Breast epithelium (tissue), 4 donors: ENCODE measurements at regions not wholly inside any gene's neighbourhood (a gene's known extent, or its start where the extent isn't known, plus 50 kb on each side); places are given as distances from the start of the nearest gene placed in this dataset.

Experiments used
- DNase-seq, 2 donors: peaks; one replicate each; pipeline ENCODE4 v3.0.0-alpha.2; 2019; ENCODE audit warnings: low spot score in 2 of 2
- H3K27ac ChIP-seq, 2 donors: fragments of 200-600 bp; sonication (generic) in 1 of 2; one replicate each; pipeline ENCODE4 v1.5.1; 2016 to 2019; ENCODE audit warnings: mild to moderate bottlenecking in 1 of 2
- H3K27me3 ChIP-seq, 2 donors: fragments of 200-600 bp; sonication (generic) in 1 of 2; one replicate each; pipeline versions ENCODE4 v1.5.1 to v1.6.0; 2017 to 2019; ENCODE audit warnings: control low read depth in 1 of 2, mild to moderate bottlenecking in 1 of 2
- H3K36me3 ChIP-seq: fragments of 200-600 bp; one replicate; pipeline ENCODE4 v1.5.1; 2019
- H3K4me1 ChIP-seq, 2 donors: fragments of 200-600 bp; sonication (generic); one replicate each; pipeline ENCODE4 v1.5.1; 2016 to 2019; ENCODE audit warnings: control low read depth in 1 of 2
- H3K4me3 ChIP-seq, 3 donors: fragments of 200-600 bp; sonication (generic); 1 replicate in 2 of 3; 2 replicates in 1 of 3; pipeline ENCODE4 v1.5.1; 2016 to 2019; ENCODE audit warnings: mild to moderate bottlenecking in 3 of 3, moderate library complexity in 2 of 3
- H3K9me3 ChIP-seq, 2 donors: fragments of 200-600 bp; sonication (generic) in 1 of 2; one replicate each; pipeline ENCODE4 v1.5.1; 2016 to 2019; ENCODE audit warnings: control low read depth in 1 of 2
- CTCF ChIP-seq, 3 donors: fragments of 450-650 bp; IDR thresholded peaks; one replicate each; pipeline ENCODE4 v1.5.1; 2016 to 2017; ENCODE audit warnings: antibody characterized with exemption in 3 of 3, mild to moderate bottlenecking in 3 of 3, moderate library complexity in 3 of 3
- POLR2A ChIP-seq: fragments of 450-650 bp; IDR thresholded peaks from one replicate; pipeline ENCODE4 v1.6.1; 2016; ENCODE audit warnings: antibody characterized with exemption, mild to moderate bottlenecking, moderate library complexity
- POLR2AphosphoS5 ChIP-seq, 3 donors: sonication (generic); formaldehyde crosslinking; IDR thresholded peaks; one replicate each; pipeline ENCODE4 v1.6.1; 2017; ENCODE audit warnings: antibody characterized with exemption in 3 of 3
- intact Hi-C: fragments of 100-400 bp; cut with DNase I; formaldehyde crosslinking; loops from one replicate; pipeline ENCODE4 v1.15.1; 2023; ENCODE audit warnings: low total_unique reads

DNA sequence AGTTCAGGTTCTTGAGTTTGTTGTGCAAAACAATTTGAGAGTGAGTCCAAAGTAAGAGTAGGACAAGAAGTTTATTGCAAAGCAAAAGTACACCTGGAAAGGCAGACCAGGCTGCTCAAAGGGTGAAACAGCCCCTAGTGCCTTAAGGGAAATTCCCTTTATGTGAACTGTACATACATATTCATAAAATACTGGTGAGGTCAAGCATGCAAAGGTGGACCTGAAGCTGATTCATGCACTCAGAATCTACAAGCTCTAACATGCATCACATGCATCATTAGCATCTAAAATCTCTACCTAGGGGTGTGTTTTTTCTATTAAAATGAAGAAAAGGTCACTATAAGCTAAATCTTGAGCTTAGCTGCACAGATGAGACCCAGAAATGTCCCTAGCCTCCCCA, 266.9 kb downstream of the SPATA18 start:
- no peak for DNase-seq
- intact Hi-C loops: no loop called here
- no peaks in the 10 kb centered on the region for H3K36me3 ChIP-seq
- no peaks in the 10 kb centered on the region for H3K27me3 ChIP-seq
- H3K4me3 ChIP-seq: no peak overlapping the region
- H3K27ac ChIP-seq: no peak overlapping the region
- H3K4me1 ChIP-seq: no peaks in the 10 kb centered on the region
- no peaks in the 10 kb centered on the region for H3K9me3 ChIP-seq
- TF ChIP-seq POLR2A: no peak
- no peak for TF ChIP-seq POLR2AphosphoS5 (IDR thresholded peaks at IDR 0.05)
- TF ChIP-seq CTCF (IDR thresholded peaks at IDR 0.05): no peak

DNA sequence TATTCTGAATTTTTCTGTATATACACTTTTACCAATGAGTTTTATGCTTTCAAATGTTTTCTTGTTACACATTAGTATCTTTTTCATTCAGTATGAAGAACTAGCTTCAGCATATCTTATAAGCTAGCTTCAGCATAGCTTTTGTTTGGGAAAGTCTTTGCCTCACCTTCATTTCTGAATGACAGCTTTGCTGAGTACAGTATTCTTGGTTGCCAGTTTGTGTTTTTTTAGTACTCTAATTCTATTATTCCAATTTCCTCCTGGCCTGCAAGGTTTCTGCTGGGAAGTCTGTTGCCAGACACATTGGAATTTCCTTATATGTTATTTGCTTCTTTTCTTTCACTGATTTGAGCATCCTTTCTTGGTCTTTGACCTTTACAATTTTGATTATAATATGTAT, 278.8 kb downstream of the SPATA18 start:
- no peaks in the 10 kb centered on the region for H3K27me3 ChIP-seq
- intact Hi-C loops: no loop called here
- peaks cover 17 to 31% of the 10 kb centered on the region in 2 donors for H3K9me3 ChIP-seq
- no peak overlapping the region for H3K27ac ChIP-seq
- no peaks in the 10 kb centered on the region for H3K36me3 ChIP-seq
- H3K4me1 ChIP-seq: no peaks in the 10 kb centered on the region
- TF ChIP-seq CTCF (IDR thresholded peaks at IDR 0.05): no peak
- TF ChIP-seq POLR2AphosphoS5 (IDR thresholded peaks at IDR 0.05): no peak
- no peak for TF ChIP-seq POLR2A
- DNase-seq: no peak
- no peak overlapping the region for H3K4me3 ChIP-seq

- Histone ChIP-seq H3K4me3 (no peak overlapping the region), H3K27ac (no peak overlapping the region), H3K27me3 (no peaks in the 10 kb centered on the region), H3K36me3 (no peaks in the 10 kb centered on the region), H3K9me3 (no peaks in the 10 kb centered on the region), H3K4me1 (no peaks in the 10 kb centered on the region)
- intact Hi-C loops: no loop called here
- DNase-seq: no peak
- TF ChIP-seq CTCF (IDR thresholded peaks at IDR 0.05) (no peak), POLR2AphosphoS5 (IDR thresholded peaks at IDR 0.05) (no peak), POLR2A (no peak)
These were observed 292.5 kb downstream of the SPATA18 start for GRCh38 chr4:52343595-52343994.

DNA sequence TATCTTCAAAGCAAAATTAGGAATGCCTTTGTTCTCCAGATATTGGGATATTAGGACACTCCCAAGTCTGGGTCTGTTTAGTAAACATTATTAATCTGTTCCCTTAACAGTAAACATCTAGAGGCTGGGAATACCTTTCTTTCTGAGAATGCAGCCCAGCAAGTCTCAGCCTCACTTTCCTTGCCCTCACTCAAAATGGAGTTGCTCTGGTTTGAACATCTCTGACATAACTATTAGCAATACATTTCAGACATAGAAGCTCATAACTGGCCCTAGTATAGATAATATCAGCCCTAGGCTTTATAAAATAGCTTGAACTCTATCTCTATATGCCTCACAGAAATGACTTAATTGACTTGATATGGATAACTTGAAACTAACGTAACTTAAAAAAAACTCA, 299.8 kb downstream of the SPATA18 start:
- DNase-seq: no peak
- Histone ChIP-seq H3K4me3 (no peak overlapping the region), H3K36me3 (no peaks in the 10 kb centered on the region), H3K4me1 (no peaks in the 10 kb centered on the region), H3K27me3 (no peaks in the 10 kb centered on the region), H3K9me3 (no peaks in the 10 kb centered on the region), H3K27ac (no peak overlapping the region)
- no peak for TF ChIP-seq POLR2AphosphoS5 (IDR thresholded peaks at IDR 0.05)
- intact Hi-C loops: no loop called here

GRCh38 chr4:52358366-52358765, 300.7 kb downstream of the USP46 start:
- TF ChIP-seq CTCF (IDR thresholded peaks at IDR 0.05) (no peak), POLR2A (no peak), POLR2AphosphoS5 (IDR thresholded peaks at IDR 0.05) (no peak)
- intact Hi-C loops: no loop called here
- H3K9me3 ChIP-seq: no peaks in the 10 kb centered on the region
- H3K4me1 ChIP-seq: no peaks in the 10 kb centered on the region
- no peaks in the 10 kb centered on the region for H3K27me3 ChIP-seq
- no peak overlapping the region for H3K4me3 ChIP-seq
- H3K36me3 ChIP-seq: no peaks in the 10 kb centered on the region
- no peak overlapping the region for H3K27ac ChIP-seq
- no peak for DNase-seq

DNA sequence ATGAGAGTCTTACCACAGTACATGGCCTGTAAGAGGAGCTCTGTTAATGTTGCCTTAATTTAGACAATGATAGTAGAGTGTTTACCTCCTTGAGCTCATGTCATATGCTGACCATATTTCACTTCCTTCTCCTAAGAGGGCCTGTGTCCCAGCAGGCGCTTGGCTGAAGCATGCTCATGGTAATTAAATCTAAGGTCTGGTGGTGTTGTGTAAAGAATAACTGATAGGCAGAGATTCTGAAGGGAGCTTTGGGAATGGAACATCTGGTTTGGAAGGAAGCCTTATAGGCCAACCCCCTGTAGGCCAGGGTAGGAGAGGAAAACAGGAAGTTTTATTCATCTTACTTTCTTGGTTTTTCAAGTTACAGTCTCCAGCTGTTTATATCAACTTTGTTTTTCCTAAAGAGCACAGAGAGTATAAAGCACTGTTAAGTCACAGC, 300.2 kb downstream of the USP46 start:
- TF ChIP-seq POLR2A: no peak
- TF ChIP-seq CTCF (IDR thresholded peaks at IDR 0.05): no peak
- no peak for TF ChIP-seq POLR2AphosphoS5 (IDR thresholded peaks at IDR 0.05)
- H3K9me3 ChIP-seq: no peaks in the 10 kb centered on the region
- no peak for DNase-seq
- H3K4me1 ChIP-seq: no peaks in the 10 kb centered on the region
- intact Hi-C loops: no loop called here
- H3K4me3 ChIP-seq: no peak overlapping the region
- no peaks in the 10 kb centered on the region for H3K36me3 ChIP-seq
- no peak overlapping the region for H3K27ac ChIP-seq
- H3K27me3 ChIP-seq: no peaks in the 10 kb centered on the region
